Tibial nerve (tissue), 4 donors: ENCODE measurements at regions not wholly inside any gene's neighbourhood (a gene's known extent, or its start where the extent isn't known, plus 50 kb on each side); places are given as distances from the start of the nearest gene placed in this dataset.
"Not testable (repeated sequence)": the region's sequence is repeated elsewhere in the genome, so short reads cannot be mapped to it uniquely, and the experiment has no call there.

ENCODE experiments used
- DNase-seq, 2 donors: peaks; one replicate each; pipeline ENCODE4 v3.0.0-alpha.2; 2019; ENCODE audit warnings: low spot score in 2 of 2
- H3K27ac ChIP-seq, 4 donors: fragments of 200-600 bp; sonication (generic) in 3 of 4; one replicate each; pipeline ENCODE4 v1.5.1; 2017 to 2019; ENCODE audit warnings: mild to moderate bottlenecking in 1 of 4
- H3K27me3 ChIP-seq, 2 donors: fragments of 200-600 bp; sonication (generic) in 1 of 2; one replicate each; pipeline versions ENCODE4 v1.5.1 to v1.6.0; 2017 to 2019
- H3K36me3 ChIP-seq, 3 donors: fragments of 200-600 bp; sonication (generic); one replicate each; pipeline ENCODE4 v1.5.1; 2018 to 2019
- H3K4me1 ChIP-seq, 4 donors: fragments of 200-600 bp; sonication (generic) in 3 of 4; one replicate each; pipeline ENCODE4 v1.5.1; 2017 to 2019
- H3K4me3 ChIP-seq, 4 donors: fragments of 200-600 bp; sonication (generic) in 3 of 4; one replicate each; pipeline ENCODE4 v1.5.1; 2017 to 2019; ENCODE audit warnings: mild to moderate bottlenecking in 1 of 4, moderate library complexity in 1 of 4
- H3K9me3 ChIP-seq, 4 donors: fragments of 200-600 bp; sonication (generic) in 3 of 4; one replicate each; pipeline ENCODE4 v1.5.1; 2017 to 2019
- EP300 ChIP-seq, 2 donors: sonication (generic); formaldehyde crosslinking; IDR thresholded peaks; one replicate each; pipeline ENCODE4 v1.6.1; 2017; ENCODE audit warnings: antibody characterized with exemption in 2 of 2, mild to moderate bottlenecking in 1 of 2
- POLR2A ChIP-seq, 2 donors: fragments of 450-650 bp; IDR thresholded peaks; one replicate each; pipeline ENCODE4 v1.6.1; 2017; ENCODE audit warnings: antibody characterized with exemption in 2 of 2, mild to moderate bottlenecking in 2 of 2, moderate library complexity in 2 of 2
- WGBS, 2 donors: methylation state at CpG; one replicate each; pipeline ENCODE4 v1.1.5; 2018; 5-methylcytosine and 5-hydroxymethylcytosine counted together
- TF ChIP-seq, protein P1 (sequence below), 5 experiments: fragments of 200-600 bp in 3 of 5; fragments of 450-650 bp in 2 of 5; sonication (generic) in 3 of 5; IDR thresholded peaks; one replicate each; pipeline ENCODE4 v1.5.1; 2016 to 2019; ENCODE audit warnings: antibody characterized with exemption in 5 of 5, mild to moderate bottlenecking in 3 of 5, moderate library complexity in 2 of 5

DNA sequence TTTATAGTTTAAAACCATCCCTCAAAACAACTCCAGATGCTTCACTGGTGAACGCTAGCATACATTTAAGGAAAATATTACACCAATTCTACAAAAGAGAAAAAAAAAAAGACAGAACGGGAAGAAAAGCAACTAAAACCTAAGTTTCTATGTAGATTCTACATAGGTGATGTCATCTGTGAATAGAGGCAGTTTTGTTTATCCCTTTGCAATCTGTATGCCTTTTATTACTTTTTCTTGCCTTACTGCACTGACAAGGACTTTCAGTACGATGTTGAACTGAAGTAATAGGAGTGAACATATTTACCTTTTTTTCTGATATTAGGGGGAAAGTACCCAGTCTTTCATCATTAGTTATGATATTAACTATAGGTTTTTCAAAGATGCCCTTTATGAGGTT is 101.7 kb upstream of the HAO2 start:
- H3K4me3 ChIP-seq = no peak overlapping the region
- no peaks in the 10 kb centered on the region for H3K9me3 ChIP-seq
- no peak for DNase-seq
- no peaks in the 10 kb centered on the region for H3K36me3 ChIP-seq
- no peaks in the 10 kb centered on the region for H3K4me1 ChIP-seq
- no peak overlapping the region for H3K27ac ChIP-seq
- 38 to 54% methylated on average over 3 of the region's 3 CpGs for WGBS, 2 donors
- H3K27me3 ChIP-seq = no peaks in the 10 kb centered on the region
- TF ChIP-seq, protein P1, sequence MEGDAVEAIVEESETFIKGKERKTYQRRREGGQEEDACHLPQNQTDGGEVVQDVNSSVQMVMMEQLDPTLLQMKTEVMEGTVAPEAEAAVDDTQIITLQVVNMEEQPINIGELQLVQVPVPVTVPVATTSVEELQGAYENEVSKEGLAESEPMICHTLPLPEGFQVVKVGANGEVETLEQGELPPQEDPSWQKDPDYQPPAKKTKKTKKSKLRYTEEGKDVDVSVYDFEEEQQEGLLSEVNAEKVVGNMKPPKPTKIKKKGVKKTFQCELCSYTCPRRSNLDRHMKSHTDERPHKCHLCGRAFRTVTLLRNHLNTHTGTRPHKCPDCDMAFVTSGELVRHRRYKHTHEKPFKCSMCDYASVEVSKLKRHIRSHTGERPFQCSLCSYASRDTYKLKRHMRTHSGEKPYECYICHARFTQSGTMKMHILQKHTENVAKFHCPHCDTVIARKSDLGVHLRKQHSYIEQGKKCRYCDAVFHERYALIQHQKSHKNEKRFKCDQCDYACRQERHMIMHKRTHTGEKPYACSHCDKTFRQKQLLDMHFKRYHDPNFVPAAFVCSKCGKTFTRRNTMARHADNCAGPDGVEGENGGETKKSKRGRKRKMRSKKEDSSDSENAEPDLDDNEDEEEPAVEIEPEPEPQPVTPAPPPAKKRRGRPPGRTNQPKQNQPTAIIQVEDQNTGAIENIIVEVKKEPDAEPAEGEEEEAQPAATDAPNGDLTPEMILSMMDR (IDR thresholded peaks at IDR 0.05) = no peak
- TF ChIP-seq EP300 (IDR thresholded peaks at IDR 0.05) (no peak), POLR2A (IDR thresholded peaks at IDR 0.05) (no peak)

DNA sequence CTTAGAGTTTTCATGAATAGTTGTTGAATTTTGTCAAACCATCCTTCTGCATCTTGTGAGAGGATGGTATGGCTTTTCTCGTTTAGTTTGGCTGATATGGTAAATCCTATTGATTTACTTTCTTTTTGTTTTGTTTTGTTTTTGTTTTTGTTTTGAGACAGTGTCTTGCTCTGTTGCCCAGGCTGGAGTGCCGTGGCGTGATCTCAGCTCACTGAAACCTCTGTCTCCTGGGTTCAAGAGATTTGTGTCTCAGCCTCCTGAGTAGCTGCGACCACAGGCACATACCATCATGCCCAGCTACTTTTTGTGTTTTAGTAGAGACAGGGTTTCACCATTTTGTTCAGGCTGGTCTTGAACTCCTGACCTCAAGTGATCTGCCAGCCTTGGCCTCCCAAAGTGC is 101.3 kb upstream of the HAO2 start:
- not testable (repeated sequence) for H3K27me3 ChIP-seq, H3K4me3 ChIP-seq, DNase-seq, H3K4me1 ChIP-seq, H3K9me3 ChIP-seq, H3K36me3 ChIP-seq, H3K27ac ChIP-seq
- WGBS, 2 donors = 86 to 91% methylated on average over 4 of the region's 4 CpGs

DNA sequence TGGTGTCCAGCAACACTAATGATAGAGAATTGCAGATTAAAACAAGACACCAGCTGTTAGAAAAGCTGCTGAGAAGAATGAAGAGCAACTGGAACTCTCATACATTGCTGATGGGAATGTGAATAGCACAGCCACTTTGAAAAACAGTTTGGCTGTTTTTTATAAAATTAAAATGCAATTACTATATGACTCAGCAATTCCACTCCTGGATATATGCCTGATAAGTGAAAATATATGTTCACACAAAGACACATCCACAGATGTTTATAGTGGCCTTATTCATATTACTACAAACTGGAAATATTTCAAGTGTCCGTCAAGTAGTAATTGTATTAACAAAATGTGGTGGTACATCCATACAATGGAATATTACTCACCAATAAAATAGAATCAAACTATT is 99.7 kb upstream of the HAO2 start:
- 90 to 94% methylated on average over 1 of the region's 1 CpG for WGBS, 2 donors
- DNase-seq = no peak
- TF ChIP-seq POLR2A (IDR thresholded peaks at IDR 0.05) = no peak
- TF ChIP-seq, protein P1 (IDR thresholded peaks at IDR 0.05) = no peak
- TF ChIP-seq EP300 (IDR thresholded peaks at IDR 0.05) = no peak
- Histone ChIP-seq H3K27ac (no peak overlapping the region), H3K9me3 (no peaks in the 10 kb centered on the region), H3K27me3 (no peaks in the 10 kb centered on the region), H3K4me1 (no peaks in the 10 kb centered on the region), H3K4me3 (no peak overlapping the region), H3K36me3 (no peaks in the 10 kb centered on the region)

DNA sequence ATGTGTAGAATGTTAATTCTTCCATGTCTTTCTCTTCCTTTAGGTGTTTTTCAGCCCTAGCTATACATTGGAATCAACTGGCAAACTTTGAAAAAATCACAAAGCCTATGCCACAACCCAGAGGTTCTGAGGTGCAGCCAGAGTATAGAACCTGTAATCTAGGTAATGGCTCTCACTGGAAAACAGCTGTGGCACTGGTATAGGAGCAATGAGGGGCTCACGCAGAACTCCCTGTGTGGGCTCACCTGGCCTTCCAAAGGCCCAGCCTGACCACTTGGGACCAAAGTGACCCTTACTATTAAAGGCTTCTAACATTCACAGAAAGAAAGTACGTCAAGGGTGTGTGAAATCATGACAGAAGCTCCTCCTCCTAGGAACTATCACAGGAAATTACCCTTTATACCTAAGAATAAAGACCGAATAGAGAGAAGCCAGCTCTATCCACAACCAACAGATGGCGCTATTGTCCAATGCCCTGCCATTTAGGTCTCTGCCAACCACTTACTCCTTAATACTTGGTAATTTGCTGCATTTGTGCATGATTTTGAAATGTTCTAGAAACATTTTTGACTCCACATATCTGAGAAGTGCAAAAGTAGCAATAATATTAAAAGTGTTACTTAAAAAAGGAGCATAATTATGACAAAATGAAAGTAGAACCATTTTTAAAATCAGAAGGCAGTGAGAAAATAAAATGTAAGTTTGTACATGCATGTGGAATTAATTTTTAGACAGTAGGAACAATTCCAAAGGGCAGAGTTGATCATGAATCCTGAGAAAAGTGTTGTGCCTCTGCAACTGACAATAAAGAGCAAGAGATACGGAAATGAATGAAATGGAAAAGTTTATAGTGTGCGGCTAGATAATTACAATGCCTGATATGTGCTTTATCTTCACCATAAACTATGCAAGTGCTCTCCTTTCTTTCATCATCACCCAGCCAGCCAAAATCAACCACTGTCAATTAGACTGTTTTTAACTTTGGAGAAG is 93.1 kb upstream of the HAO2 start:
- no peaks in the 10 kb centered on the region for H3K9me3 ChIP-seq
- peak in 1 of 2 donors; percentile 32 for DNase-seq
- H3K36me3 ChIP-seq = no peaks in the 10 kb centered on the region
- TF ChIP-seq POLR2A (IDR thresholded peaks at IDR 0.05) = no peak
- TF ChIP-seq, protein P1 (IDR thresholded peaks at IDR 0.05) = peak; percentile 50 to 62 (median 53)
- H3K27me3 ChIP-seq = no peaks in the 10 kb centered on the region
- H3K4me3 ChIP-seq = no peak overlapping the region
- WGBS, 2 donors = 46 to 49% methylated on average over 6 of the region's 6 CpGs
- peaks cover 0 to 4% (median 0%) of the 10 kb centered on the region in 4 donors for H3K4me1 ChIP-seq
- no peak overlapping the region for H3K27ac ChIP-seq

DNA sequence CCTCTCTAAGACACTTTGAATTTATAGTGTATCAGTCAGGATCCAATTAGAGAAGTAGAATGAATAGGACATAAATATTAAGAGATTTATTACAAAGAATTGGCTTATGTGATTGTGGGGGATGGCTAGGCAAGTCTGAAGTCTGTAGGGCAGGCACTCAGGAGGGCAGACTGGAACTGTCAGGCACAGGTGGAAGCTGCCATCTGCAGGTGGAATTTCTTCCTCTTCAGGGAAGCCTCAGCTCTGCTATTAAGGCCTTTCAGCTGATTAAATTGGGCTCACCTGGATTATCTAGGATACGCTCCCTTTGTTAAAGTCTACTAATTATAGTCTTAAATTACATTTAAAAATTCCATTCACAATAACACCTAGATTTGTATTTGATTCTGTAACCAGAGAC is 92.0 kb upstream of the HAO2 start:
- Histone ChIP-seq H3K4me1 (peaks cover 0 to 4% (median 0%) of the 10 kb centered on the region in 4 donors), H3K9me3 (no peaks in the 10 kb centered on the region), H3K36me3 (no peaks in the 10 kb centered on the region), H3K27me3 (no peaks in the 10 kb centered on the region), H3K4me3 (no peak overlapping the region), H3K27ac (no peak overlapping the region)
- WGBS, 2 donors = 96 to 97% methylated on average over 1 of the region's 1 CpG
- no peak for DNase-seq
- TF ChIP-seq EP300 (IDR thresholded peaks at IDR 0.05) = no peak
- TF ChIP-seq, protein P1 (IDR thresholded peaks at IDR 0.05) = no peak
- no peak for TF ChIP-seq POLR2A (IDR thresholded peaks at IDR 0.05)
